Osteoblast (primary cell): ENCODE measurements at regions not wholly inside any gene's neighbourhood (a gene's known extent, or its start where the extent isn't known, plus 50 kb on each side); places are given as distances from the start of the nearest gene placed in this dataset.
"Not testable (repeated sequence)": the region's sequence is repeated elsewhere in the genome, so short reads cannot be mapped to it uniquely, and the experiment has no call there.

Experiments used
- DNase-seq: peaks from one replicate; pipeline ENCODE4 v3.0.0; 2011; ENCODE audit warnings: low spot score, mixed read lengths; ENCODE audit not compliant: insufficient read length; ENCODE audit errors: missing footprints
- H2AFZ ChIP-seq: 2 replicates; pipeline ENCODE4 v1.6.0; 2011; ENCODE audit warnings: mild to moderate bottlenecking, low read length
- H3K27ac ChIP-seq: 2 replicates; pipeline ENCODE4 v1.5.1; 2011; ENCODE audit warnings: mild to moderate bottlenecking, low read depth, low read length, moderate library complexity
- H3K27me3 ChIP-seq: 2 replicates; pipeline ENCODE4 v1.6.0; 2012; ENCODE audit warnings: mild to moderate bottlenecking, control low read depth, inconsistent platforms, low read length, moderate library complexity; ENCODE audit not compliant: insufficient read depth
- H3K36me3 ChIP-seq: 2 replicates; pipeline ENCODE4 v1.5.1; 2011; ENCODE audit warnings: mild to moderate bottlenecking, low read length, control low read depth, moderate library complexity; ENCODE audit not compliant: insufficient read depth
- H3K4me1 ChIP-seq: 2 replicates; pipeline ENCODE4 v1.5.1; 2011; ENCODE audit warnings: mild to moderate bottlenecking, low read length, control low read depth, moderate library complexity; ENCODE audit not compliant: insufficient read depth
- H3K4me2 ChIP-seq: 2 replicates; pipeline ENCODE4 v1.6.0; 2011; ENCODE audit warnings: mild to moderate bottlenecking, low read length; ENCODE audit not compliant: insufficient read depth
- H3K4me3 ChIP-seq: fragments of 200-600 bp; sonication (generic); 3 replicates; pipeline ENCODE4 v1.5.1; 2012; ENCODE audit warnings: mild to moderate bottlenecking, low read length, inconsistent platforms; ENCODE audit not compliant: insufficient read depth
- H3K79me2 ChIP-seq: 2 replicates; pipeline ENCODE4 v1.6.0; 2012; ENCODE audit warnings: mild to moderate bottlenecking, low read length, control low read depth, inconsistent platforms; ENCODE audit not compliant: insufficient read depth
- H3K9me3 ChIP-seq: 2 replicates; pipeline ENCODE4 v1.5.1; 2011; ENCODE audit warnings: low read depth, low read length, control low read depth
- H4K20me1 ChIP-seq: 2 replicates; pipeline ENCODE4 v1.6.0; 2012; ENCODE audit warnings: mild to moderate bottlenecking, low read length, control low read depth; ENCODE audit not compliant: insufficient read depth
- TF ChIP-seq, protein P1 (sequence below): IDR thresholded peaks from 2 replicates; pipeline ENCODE4 v1.5.1; 2011; ENCODE audit warnings: mild to moderate bottlenecking, low read depth, low read length, moderate library complexity; ENCODE audit errors: extremely low read depth

DNA sequence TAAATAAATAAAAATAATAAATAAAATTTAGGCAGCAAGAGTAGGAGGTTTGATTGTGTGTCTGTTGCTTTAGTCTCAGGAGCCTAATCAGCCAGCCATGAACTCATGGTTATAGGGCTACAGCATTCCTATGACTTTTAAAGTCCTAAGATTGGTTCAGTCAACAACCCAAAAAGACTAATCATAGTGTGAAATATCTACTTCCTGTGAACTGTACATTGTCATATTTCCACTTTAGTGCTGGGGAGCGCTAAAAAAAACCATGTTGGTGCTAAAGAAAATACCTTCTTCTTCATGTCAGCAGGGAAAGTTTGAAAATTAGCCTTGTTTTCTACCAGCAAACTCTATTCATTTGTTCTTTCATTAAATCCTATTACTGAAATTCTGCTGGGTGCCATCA lies 521.6 kb downstream of the RNF144A start:
- TF ChIP-seq, protein P1, sequence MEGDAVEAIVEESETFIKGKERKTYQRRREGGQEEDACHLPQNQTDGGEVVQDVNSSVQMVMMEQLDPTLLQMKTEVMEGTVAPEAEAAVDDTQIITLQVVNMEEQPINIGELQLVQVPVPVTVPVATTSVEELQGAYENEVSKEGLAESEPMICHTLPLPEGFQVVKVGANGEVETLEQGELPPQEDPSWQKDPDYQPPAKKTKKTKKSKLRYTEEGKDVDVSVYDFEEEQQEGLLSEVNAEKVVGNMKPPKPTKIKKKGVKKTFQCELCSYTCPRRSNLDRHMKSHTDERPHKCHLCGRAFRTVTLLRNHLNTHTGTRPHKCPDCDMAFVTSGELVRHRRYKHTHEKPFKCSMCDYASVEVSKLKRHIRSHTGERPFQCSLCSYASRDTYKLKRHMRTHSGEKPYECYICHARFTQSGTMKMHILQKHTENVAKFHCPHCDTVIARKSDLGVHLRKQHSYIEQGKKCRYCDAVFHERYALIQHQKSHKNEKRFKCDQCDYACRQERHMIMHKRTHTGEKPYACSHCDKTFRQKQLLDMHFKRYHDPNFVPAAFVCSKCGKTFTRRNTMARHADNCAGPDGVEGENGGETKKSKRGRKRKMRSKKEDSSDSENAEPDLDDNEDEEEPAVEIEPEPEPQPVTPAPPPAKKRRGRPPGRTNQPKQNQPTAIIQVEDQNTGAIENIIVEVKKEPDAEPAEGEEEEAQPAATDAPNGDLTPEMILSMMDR: no peak
- Histone ChIP-seq H3K4me2 (no peak overlapping the region), H3K36me3 (no peaks in the 10 kb centered on the region), H3K27ac (no peak overlapping the region), H4K20me1 (no peaks in the 10 kb centered on the region), H2AFZ (no peak overlapping the region), H3K27me3 (no peaks in the 10 kb centered on the region), H3K4me1 (no peaks in the 10 kb centered on the region), H3K4me3 (no peak overlapping the region), H3K79me2 (no peaks in the 10 kb centered on the region), H3K9me3 (no peaks in the 10 kb centered on the region)
- no peak for DNase-seq

DNA sequence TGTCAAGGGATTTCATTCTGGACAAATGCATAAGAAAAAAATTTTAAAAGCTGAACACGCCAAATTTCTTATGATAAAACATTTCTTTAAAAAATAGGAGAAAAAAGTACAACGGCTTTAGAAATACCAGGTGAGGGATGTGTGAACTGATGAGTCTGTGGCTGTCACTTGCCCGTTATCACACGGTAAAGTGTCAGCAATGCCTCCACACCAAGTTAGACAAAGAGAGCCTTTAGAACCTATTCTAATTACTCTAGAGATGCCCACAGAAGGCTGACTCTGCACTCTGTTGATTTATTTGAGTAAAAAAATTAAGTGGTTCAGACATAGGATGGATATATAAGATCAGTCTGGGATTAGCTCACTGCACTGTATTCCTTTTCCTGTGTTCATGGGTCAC lies 523.8 kb downstream of the RNF144A start:
- Histone ChIP-seq H3K4me3 (no peak overlapping the region), H2AFZ (no peak overlapping the region), H3K9me3 (no peaks in the 10 kb centered on the region), H4K20me1 (no peaks in the 10 kb centered on the region), H3K36me3 (no peaks in the 10 kb centered on the region), H3K4me2 (no peak overlapping the region), H3K27me3 (no peaks in the 10 kb centered on the region), H3K27ac (no peak overlapping the region), H3K4me1 (no peaks in the 10 kb centered on the region), H3K79me2 (no peaks in the 10 kb centered on the region)
- DNase-seq: no peak
- TF ChIP-seq, protein P1: no peak

DNA sequence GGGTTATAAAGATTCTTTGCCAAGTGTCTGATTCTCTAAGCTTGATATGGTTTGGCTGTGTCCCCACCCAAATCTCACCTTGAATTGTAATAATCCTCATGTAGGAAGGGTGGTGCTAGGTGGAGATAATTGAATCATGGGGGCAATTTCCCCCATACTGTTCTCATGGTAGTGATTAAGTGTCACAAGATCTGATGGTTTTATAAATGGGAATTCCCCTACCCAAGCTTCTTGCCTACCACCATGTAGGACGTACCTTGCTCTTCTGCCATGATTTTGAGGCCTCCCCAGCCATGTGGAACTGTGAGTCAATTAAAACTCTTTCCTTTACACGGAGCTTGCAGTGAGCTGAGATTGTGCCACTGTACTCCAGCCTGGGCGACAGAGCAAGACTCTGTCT lies 524.6 kb downstream of the RNF144A start:
- not testable (repeated sequence) for H3K9me3 ChIP-seq, H3K4me1 ChIP-seq, DNase-seq, H3K27ac ChIP-seq, H4K20me1 ChIP-seq, H3K4me3 ChIP-seq, H2AFZ ChIP-seq, H3K4me2 ChIP-seq, H3K79me2 ChIP-seq, H3K27me3 ChIP-seq, H3K36me3 ChIP-seq

DNA sequence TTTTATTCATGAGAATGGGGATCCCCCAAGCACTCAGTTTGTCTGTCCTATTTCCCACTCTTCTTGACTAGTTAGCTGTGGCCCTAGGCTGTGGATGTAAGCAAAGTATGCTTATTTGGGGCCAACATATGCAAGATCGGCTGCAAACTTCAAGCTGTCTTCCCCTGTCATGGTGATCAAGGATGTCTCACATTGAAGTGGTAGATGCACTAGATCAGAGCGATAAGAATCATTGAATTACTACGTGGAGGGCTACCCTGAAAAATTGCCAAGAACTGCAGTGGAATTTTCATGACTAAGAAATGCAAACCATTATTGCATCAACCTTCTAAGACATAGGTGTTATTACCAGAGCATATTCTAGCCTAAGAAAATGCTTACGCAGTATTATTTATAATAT lies 527.4 kb downstream of the RNF144A start:
- no peak for DNase-seq
- H3K4me2 ChIP-seq: no peak overlapping the region
- H4K20me1 ChIP-seq: no peaks in the 10 kb centered on the region
- TF ChIP-seq, protein P1: no peak
- no peaks in the 10 kb centered on the region for H3K9me3 ChIP-seq
- H3K4me1 ChIP-seq: no peaks in the 10 kb centered on the region
- H3K4me3 ChIP-seq: no peak overlapping the region
- H3K27me3 ChIP-seq: no peaks in the 10 kb centered on the region
- no peak overlapping the region for H3K27ac ChIP-seq
- no peaks in the 10 kb centered on the region for H3K79me2 ChIP-seq
- no peaks in the 10 kb centered on the region for H3K36me3 ChIP-seq
- no peak overlapping the region for H2AFZ ChIP-seq
